Transverse colon (tissue), 4 donors: ENCODE measurements at regions not wholly inside any gene's neighbourhood (a gene's known extent, or its start where the extent isn't known, plus 50 kb on each side); places are given as distances from the start of the nearest gene placed in this dataset.

Source experiments
- DNase-seq: peaks from one replicate; pipeline ENCODE4 v3.0.0-alpha.2; 2019
- H3K27ac ChIP-seq, 4 donors: fragments of 200-600 bp; sonication (generic); 2 replicates each; pipeline ENCODE4 v1.5.1; 2016 to 2018; ENCODE audit warnings: inconsistent platforms in 4 of 4
- H3K27me3 ChIP-seq: fragments of 200-600 bp; sonication (generic); 2 replicates; pipeline ENCODE4 v1.5.1; 2017; ENCODE audit warnings: inconsistent platforms
- H3K36me3 ChIP-seq, 4 donors: fragments of 200-600 bp; sonication (generic); 2 replicates each; pipeline ENCODE4 v1.5.1; 2017 to 2019; ENCODE audit warnings: inconsistent platforms in 4 of 4
- H3K4me1 ChIP-seq, 4 donors: fragments of 200-600 bp; sonication (generic); 2 replicates each; pipeline ENCODE4 v1.5.1; 2017 to 2020; ENCODE audit warnings: inconsistent platforms in 4 of 4
- H3K4me3 ChIP-seq, 4 donors: fragments of 200-600 bp; sonication (generic); 1 replicate in 1 of 4; 2 replicates in 3 of 4; pipeline versions ENCODE4 v1.5.1 to v1.6.1; 2017 to 2019; ENCODE audit warnings: inconsistent platforms in 4 of 4
- H3K9me3 ChIP-seq, 2 donors: fragments of 200-600 bp; sonication (generic); 2 replicates each; pipeline ENCODE4 v1.5.1; 2017 to 2019; ENCODE audit warnings: inconsistent platforms in 2 of 2
- CTCF ChIP-seq, 5 experiments: fragments of 200-600 bp in 3 of 5; fragments of 450-650 bp in 2 of 5; sonication (generic) in 3 of 5; IDR thresholded peaks; 1 replicate in 2 of 5; 2 replicates in 3 of 5; pipeline ENCODE4 v1.5.1; 2016 to 2017; ENCODE audit warnings: antibody characterized with exemption in 5 of 5, inconsistent platforms in 3 of 5, mild to moderate bottlenecking in 2 of 5, moderate library complexity in 1 of 5
- EP300 ChIP-seq: sonication (generic); formaldehyde crosslinking; IDR thresholded peaks from one replicate; pipeline ENCODE4 v1.6.1; 2017; ENCODE audit warnings: antibody characterized with exemption, low read depth
- POLR2A ChIP-seq: fragments of 450-650 bp; IDR thresholded peaks from one replicate; pipeline ENCODE4 v1.6.1; 2016; ENCODE audit warnings: antibody characterized with exemption, mild to moderate bottlenecking, moderate library complexity
- POLR2AphosphoS5 ChIP-seq, 3 donors: sonication (generic); formaldehyde crosslinking; IDR thresholded peaks; one replicate each; pipeline ENCODE4 v1.6.1; 2016; ENCODE audit warnings: antibody characterized with exemption in 3 of 3
- WGBS, 2 donors: methylation state at CpG; one replicate each; pipeline ENCODE4 v1.1.5; 2018; ENCODE audit warnings: low coverage in 1 of 2; 5-methylcytosine and 5-hydroxymethylcytosine counted together
- in situ Hi-C, 4 donors: fragments of 200-750 bp; cut with MboI; loops; one replicate each; pipeline versions ENCODE4 v1.15.0 to v1.15.1; 2017; ENCODE audit warnings: low sequenced_read_pairs in 3 of 4, low pct_ligation_motif_present in 1 of 4, low pct_unique_long_range_greater_than_20kb in 1 of 4
- intact Hi-C: fragments of 100-400 bp; cut with DNase I; formaldehyde crosslinking; loops from one replicate; pipeline ENCODE4 v1.15.1; 2023; ENCODE audit warnings: low total_unique reads

- H3K27me3 ChIP-seq: no peaks in the 10 kb centered on the region
- no peak overlapping the region for H3K27ac ChIP-seq
- H3K4me1 ChIP-seq: no peaks in the 10 kb centered on the region
- no peaks in the 10 kb centered on the region for H3K36me3 ChIP-seq
- DNase-seq: no peak
- TF ChIP-seq POLR2AphosphoS5 (IDR thresholded peaks at IDR 0.05) (no peak), POLR2A (no peak), CTCF (IDR thresholded peaks at IDR 0.05) (no peak), EP300 (no peak)
- 93 to 100% methylated on average over 6 to 12 of the region's 12 CpGs for WGBS, 2 donors
- no peaks in the 10 kb centered on the region for H3K9me3 ChIP-seq
- no peak overlapping the region for H3K4me3 ChIP-seq
- in situ Hi-C loops: no loop called here
- intact Hi-C loops: no loop called here
These were observed 177.1 kb downstream of the BCL11B start for GRCh38 chr14:99094901-99095300.

DNA sequence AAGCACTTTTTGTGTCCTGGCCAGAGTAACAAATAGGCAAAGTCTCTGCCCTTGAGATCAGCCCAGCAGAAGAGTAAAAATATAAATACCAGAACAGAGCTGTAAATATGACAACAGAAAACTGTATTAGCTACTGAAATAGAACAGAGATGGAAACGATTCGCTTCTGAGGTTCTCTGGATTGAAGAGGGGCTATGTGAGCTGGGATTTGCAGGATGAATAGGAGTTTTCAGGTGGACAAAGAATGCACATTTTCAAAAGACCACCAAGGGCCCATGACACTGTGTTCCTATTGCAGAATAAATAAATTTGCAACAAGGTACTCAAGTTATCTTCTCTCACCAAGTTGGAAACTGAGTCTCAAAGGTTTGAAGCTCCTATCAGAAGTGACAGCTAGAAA, 176.6 kb downstream of the BCL11B start:
- H3K4me3 ChIP-seq: no peak overlapping the region
- DNase-seq: no peak
- WGBS, 2 donors: 90 to 92% methylated on average over 2 of the region's 2 CpGs
- no peaks in the 10 kb centered on the region for H3K9me3 ChIP-seq
- intact Hi-C loops: no loop called here
- H3K27ac ChIP-seq: no peak overlapping the region
- H3K27me3 ChIP-seq: no peaks in the 10 kb centered on the region
- TF ChIP-seq POLR2AphosphoS5 (IDR thresholded peaks at IDR 0.05) (no peak), POLR2A (no peak), EP300 (no peak), CTCF (IDR thresholded peaks at IDR 0.05) (no peak)
- in situ Hi-C loops: no loop called here
- H3K36me3 ChIP-seq: no peaks in the 10 kb centered on the region
- H3K4me1 ChIP-seq: no peaks in the 10 kb centered on the region

DNA sequence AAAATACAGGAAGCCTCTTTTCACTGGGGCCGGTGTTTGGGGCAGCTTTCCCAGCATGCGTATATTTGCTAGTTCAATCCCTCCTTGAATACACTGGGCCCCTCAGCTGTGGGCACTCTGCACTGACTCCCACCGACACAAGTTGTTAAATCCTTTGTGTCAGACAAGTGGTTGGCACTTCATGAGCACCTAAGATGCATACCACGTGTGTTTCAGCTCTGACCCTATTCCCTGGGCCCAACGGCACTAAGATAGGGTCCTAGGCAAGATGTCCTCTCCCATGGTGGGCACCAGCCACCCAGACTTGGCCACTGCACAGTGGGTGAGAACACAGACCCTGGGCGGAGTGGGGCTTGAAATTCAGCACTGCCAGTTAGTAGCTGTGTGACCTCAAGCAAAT, 173.8 kb downstream of the BCL11B start:
- DNase-seq: no peak
- Histone ChIP-seq H3K4me3 (no peak overlapping the region), H3K27ac (no peak overlapping the region), H3K4me1 (no peaks in the 10 kb centered on the region), H3K9me3 (no peaks in the 10 kb centered on the region), H3K36me3 (no peaks in the 10 kb centered on the region), H3K27me3 (no peaks in the 10 kb centered on the region)
- in situ Hi-C loops: no loop called here
- TF ChIP-seq POLR2AphosphoS5 (IDR thresholded peaks at IDR 0.05) (no peak), POLR2A (no peak), EP300 (no peak), CTCF (IDR thresholded peaks at IDR 0.05) (no peak)
- intact Hi-C loops: no loop called here
- WGBS, 2 donors: 91 to 100% methylated on average over 1 to 6 of the region's 6 CpGs

GRCh38 chr14:99099051-99099787, 172.8 kb downstream of the BCL11B start:
- 69% methylated on average over 15 of the region's 16 CpGs; no CpG with 5 or more reads in 1 of the 2 donors for WGBS, 2 donors

More at GRCh38 chr14:99099051-99099787, 172.8 kb downstream of the BCL11B start:
- no peak overlapping the region for H3K27ac ChIP-seq
- no peaks in the 10 kb centered on the region for H3K36me3 ChIP-seq
- intact Hi-C loops: no loop called here
- H3K4me3 ChIP-seq: no peak overlapping the region
- DNase-seq: no peak
- in situ Hi-C loops: no loop called here
- no peaks in the 10 kb centered on the region for H3K9me3 ChIP-seq
- no peaks in the 10 kb centered on the region for H3K4me1 ChIP-seq
- no peak for TF ChIP-seq CTCF (IDR thresholded peaks at IDR 0.05)
- no peak for TF ChIP-seq EP300
- no peak for TF ChIP-seq POLR2A
- no peaks in the 10 kb centered on the region for H3K27me3 ChIP-seq
